PFSK-1 (cell line): ENCODE measurements at regions not wholly inside any gene's neighbourhood (a gene's known extent, or its start where the extent isn't known, plus 50 kb on each side); places are given as distances from the start of the nearest gene placed in this dataset.

Experiments used
- FOXP2 ChIP-seq: optimal IDR thresholded peaks from 2 replicates; pipeline ENCODE3; 2011; ENCODE audit warnings: borderline replicate concordance, control low read depth, inconsistent platforms; ENCODE audit not compliant: insufficient read depth; ENCODE audit errors: extremely low read length, extremely low read depth
- POLR2AphosphoS5 ChIP-seq: IDR thresholded peaks from 2 replicates; pipeline ENCODE4 v1.6.1; 2012; ENCODE audit warnings: low read depth, mild to moderate bottlenecking, control low read depth, low read length, moderate library complexity
- SIN3A ChIP-seq: IDR thresholded peaks from 2 replicates; pipeline ENCODE4 v1.6.1; 2012; ENCODE audit warnings: mild to moderate bottlenecking, low read length, moderate library complexity, borderline replicate concordance; ENCODE audit not compliant: insufficient read depth
- TAF1 ChIP-seq: IDR thresholded peaks from 2 replicates; pipeline ENCODE4 v1.6.1; 2012; ENCODE audit warnings: low read length, control low read depth, borderline replicate concordance; ENCODE audit not compliant: insufficient read depth
- TF ChIP-seq, protein P1 (sequence below), 2 experiments: IDR thresholded peaks; 2 replicates each; pipeline versions ENCODE4 v1.6.1 to v1.8.0; 2011 to 2012; ENCODE audit warnings: low read depth in 2 of 2, low read length in 2 of 2, control low read depth in 1 of 2, inconsistent platforms in 1 of 2, mild to moderate bottlenecking in 1 of 2, moderate library complexity in 1 of 2; ENCODE audit not compliant: insufficient read depth in 1 of 2

DNA sequence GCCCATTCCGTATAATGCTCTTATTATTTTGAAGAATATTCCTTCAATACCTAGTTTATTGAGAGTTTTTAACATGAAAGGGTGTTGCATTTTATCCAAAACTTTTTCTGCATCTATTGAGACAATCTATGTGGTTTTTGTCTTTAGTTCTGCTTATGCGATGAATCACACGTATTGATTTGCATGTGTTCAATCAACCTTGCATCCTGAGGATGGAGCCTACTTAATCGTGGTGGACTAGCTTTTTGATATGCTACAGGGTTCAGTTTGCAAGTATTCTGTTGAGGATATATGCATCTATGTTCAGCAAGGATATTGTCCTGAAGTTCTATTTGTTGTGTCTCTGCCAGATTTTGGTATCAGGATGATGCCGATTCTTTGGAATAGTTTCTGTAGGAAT, 1070.3 kb upstream of the CDH18 start:
- TF ChIP-seq TAF1: no peak
- TF ChIP-seq, protein P1, sequence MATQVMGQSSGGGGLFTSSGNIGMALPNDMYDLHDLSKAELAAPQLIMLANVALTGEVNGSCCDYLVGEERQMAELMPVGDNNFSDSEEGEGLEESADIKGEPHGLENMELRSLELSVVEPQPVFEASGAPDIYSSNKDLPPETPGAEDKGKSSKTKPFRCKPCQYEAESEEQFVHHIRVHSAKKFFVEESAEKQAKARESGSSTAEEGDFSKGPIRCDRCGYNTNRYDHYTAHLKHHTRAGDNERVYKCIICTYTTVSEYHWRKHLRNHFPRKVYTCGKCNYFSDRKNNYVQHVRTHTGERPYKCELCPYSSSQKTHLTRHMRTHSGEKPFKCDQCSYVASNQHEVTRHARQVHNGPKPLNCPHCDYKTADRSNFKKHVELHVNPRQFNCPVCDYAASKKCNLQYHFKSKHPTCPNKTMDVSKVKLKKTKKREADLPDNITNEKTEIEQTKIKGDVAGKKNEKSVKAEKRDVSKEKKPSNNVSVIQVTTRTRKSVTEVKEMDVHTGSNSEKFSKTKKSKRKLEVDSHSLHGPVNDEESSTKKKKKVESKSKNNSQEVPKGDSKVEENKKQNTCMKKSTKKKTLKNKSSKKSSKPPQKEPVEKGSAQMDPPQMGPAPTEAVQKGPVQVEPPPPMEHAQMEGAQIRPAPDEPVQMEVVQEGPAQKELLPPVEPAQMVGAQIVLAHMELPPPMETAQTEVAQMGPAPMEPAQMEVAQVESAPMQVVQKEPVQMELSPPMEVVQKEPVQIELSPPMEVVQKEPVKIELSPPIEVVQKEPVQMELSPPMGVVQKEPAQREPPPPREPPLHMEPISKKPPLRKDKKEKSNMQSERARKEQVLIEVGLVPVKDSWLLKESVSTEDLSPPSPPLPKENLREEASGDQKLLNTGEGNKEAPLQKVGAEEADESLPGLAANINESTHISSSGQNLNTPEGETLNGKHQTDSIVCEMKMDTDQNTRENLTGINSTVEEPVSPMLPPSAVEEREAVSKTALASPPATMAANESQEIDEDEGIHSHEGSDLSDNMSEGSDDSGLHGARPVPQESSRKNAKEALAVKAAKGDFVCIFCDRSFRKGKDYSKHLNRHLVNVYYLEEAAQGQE (IDR thresholded peaks at IDR 0.05; ENCODE audit: insufficient read depth in 1 of 2, low read depth in 2 of 2, low read length in 2 of 2): no peak
- no peak for TF ChIP-seq SIN3A
- TF ChIP-seq FOXP2: no peak
- no peak for TF ChIP-seq POLR2AphosphoS5

DNA sequence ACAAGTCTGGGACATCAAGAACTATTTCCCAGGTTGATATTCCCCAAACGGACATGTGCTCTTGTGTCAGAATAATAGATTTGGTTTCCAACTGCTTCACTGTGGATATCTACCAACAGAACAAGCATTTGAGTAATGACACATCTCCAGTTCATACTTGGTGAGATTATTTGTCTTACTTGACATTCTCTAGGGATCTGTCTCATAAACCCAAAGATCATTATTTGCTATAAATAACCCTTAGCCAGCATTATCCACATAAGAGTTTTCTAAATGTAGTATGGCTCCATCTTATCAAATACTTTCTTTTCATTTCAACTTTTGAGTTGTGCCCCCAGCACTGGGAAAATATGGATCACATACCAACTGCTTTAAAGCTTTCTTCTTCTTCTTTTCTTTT, 1063.9 kb upstream of the CDH18 start:
- no peak for TF ChIP-seq FOXP2
- TF ChIP-seq POLR2AphosphoS5: no peak
- no peak for TF ChIP-seq SIN3A
- TF ChIP-seq, protein P1 (IDR thresholded peaks at IDR 0.05; ENCODE audit: insufficient read depth in 1 of 2, low read depth in 2 of 2, low read length in 2 of 2): no peak
- no peak for TF ChIP-seq TAF1

DNA sequence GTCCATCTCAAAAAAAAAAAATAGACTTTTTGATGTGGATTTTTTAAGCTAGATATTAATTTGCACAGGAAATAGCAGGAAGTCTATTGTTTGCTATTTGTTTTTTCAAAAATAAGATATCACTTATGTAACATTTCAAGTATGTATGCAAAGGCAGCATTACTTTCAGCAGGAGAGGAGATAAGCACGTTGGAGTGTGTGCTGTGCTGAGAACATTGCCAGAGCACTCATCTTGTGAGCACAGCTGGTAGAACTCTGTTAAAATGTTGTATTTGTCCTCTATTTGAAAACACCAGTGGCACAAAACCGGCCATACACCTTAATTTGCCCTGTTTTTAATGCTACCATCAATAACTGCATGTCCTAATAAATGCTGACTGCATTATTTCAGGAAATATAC, 1061.9 kb upstream of the CDH18 start:
- TF ChIP-seq, protein P1 (IDR thresholded peaks at IDR 0.05; ENCODE audit: insufficient read depth in 1 of 2, low read depth in 2 of 2, low read length in 2 of 2): no peak
- TF ChIP-seq SIN3A (no peak), POLR2AphosphoS5 (no peak), FOXP2 (no peak), TAF1 (no peak)

DNA sequence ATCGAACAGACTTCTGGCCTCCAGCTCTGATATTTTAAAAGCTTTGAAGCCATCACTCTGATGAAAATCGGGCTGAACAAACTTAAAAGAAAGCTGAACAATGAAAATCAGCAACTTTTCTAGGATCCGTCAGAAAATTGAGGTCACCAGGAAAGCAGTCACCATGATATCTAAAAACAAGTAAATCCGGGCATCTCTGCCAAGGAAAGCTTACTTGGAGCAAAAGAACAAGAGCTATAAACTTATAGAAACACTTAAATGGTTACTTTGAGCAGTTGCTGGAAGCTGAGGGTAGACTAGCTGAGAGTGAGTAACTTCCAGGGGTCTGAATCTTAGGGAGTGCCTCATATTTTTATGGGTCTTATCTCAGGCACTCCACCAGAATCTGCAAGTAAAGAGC, 1043.0 kb upstream of the CDH18 start:
- TF ChIP-seq, protein P1 (IDR thresholded peaks at IDR 0.05; ENCODE audit: insufficient read depth in 1 of 2, low read depth in 2 of 2, low read length in 2 of 2): no peak
- TF ChIP-seq TAF1 (no peak), POLR2AphosphoS5 (no peak)

DNA sequence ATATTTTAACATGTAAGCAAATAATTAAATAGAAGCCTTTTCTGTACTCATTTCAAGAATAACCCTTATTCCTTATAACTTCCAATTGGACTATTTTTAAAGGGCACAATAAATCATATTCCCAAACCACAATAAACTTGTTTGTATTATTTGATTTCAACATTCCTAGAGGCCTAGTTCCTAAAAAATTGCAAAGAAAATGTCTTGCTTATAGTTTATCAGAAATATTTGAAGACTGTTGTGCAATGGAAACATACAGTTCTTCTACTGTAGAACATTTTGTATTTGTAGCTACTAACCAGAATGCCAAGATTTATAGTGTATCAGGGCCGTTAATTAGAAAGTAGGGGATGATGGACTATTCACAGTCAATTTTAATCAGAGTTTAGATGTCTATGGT, 1037.0 kb upstream of the CDH18 start:
- TF ChIP-seq, protein P1 (IDR thresholded peaks at IDR 0.05; ENCODE audit: insufficient read depth in 1 of 2, low read depth in 2 of 2, low read length in 2 of 2): no peak
- no peak for TF ChIP-seq POLR2AphosphoS5
- no peak for TF ChIP-seq SIN3A
- no peak for TF ChIP-seq FOXP2
